Keratinocyte (primary cell): ENCODE measurements at regions not wholly inside any gene's neighbourhood (a gene's known extent, or its start where the extent isn't known, plus 50 kb on each side); places are given as distances from the start of the nearest gene placed in this dataset.

Experiments
- DNase-seq: peaks from one replicate; pipeline ENCODE4 v3.0.0-alpha.2; 2011; ENCODE audit warnings: low read depth, missing footprints, low spot score
- FAIRE-seq: peaks from 2 replicates; lab custom pipeline; 2011; peaks lifted over from hg19 to GRCh38; lab: Jason Lieb, UNC
- H2AFZ ChIP-seq: 2 replicates; pipeline ENCODE4 v1.6.0; 2012; ENCODE audit warnings: low read length, control low read depth, inconsistent platforms; ENCODE audit not compliant: control insufficient read depth
- H3K27ac ChIP-seq: 2 replicates; pipeline ENCODE4 v1.5.1; 2011; ENCODE audit warnings: low read length; ENCODE audit not compliant: control insufficient read depth, insufficient read depth
- H3K27me3 ChIP-seq: 3 replicates; pipeline ENCODE4 v1.6.0; 2011; ENCODE audit warnings: low read length; ENCODE audit not compliant: control insufficient read depth, insufficient read depth; ENCODE audit errors: extremely low read depth
- H3K36me3 ChIP-seq, 2 experiments: 2 replicates in 1 of 2; 3 replicates in 1 of 2; pipeline ENCODE4 v1.5.1; 2011; ENCODE audit warnings: low read length in 2 of 2, mild to moderate bottlenecking in 1 of 2; ENCODE audit not compliant: control insufficient read depth in 2 of 2, insufficient read depth in 2 of 2; ENCODE audit errors: extremely low read depth in 1 of 2
- H3K4me1 ChIP-seq: 3 replicates; pipeline ENCODE4 v1.5.1; 2011; ENCODE audit warnings: low read length; ENCODE audit not compliant: control insufficient read depth, insufficient read depth; ENCODE audit errors: extremely low read depth
- H3K4me2 ChIP-seq: 3 replicates; pipeline ENCODE4 v1.6.0; 2011; ENCODE audit warnings: low read depth, low read length; ENCODE audit not compliant: control insufficient read depth, insufficient read depth; ENCODE audit errors: extremely low read depth
- H3K4me3 ChIP-seq, 3 experiments: fragments of 200-600 bp in 1 of 3; sonication (generic) in 1 of 3; 2 replicates in 2 of 3; 3 replicates in 1 of 3; pipeline ENCODE4 v1.5.1; 2011 to 2016; ENCODE audit warnings: low read length in 3 of 3, mild to moderate bottlenecking in 3 of 3, control low read depth in 2 of 3, inconsistent platforms in 1 of 3, low read depth in 1 of 3, mixed read lengths in 1 of 3, mixed run types in 1 of 3, moderate library complexity in 1 of 3; ENCODE audit not compliant: control insufficient read depth in 2 of 3, insufficient read depth in 2 of 3; ENCODE audit errors: extremely low read depth in 1 of 3
- H3K79me2 ChIP-seq: 2 replicates; pipeline ENCODE4 v1.6.0; 2012; ENCODE audit warnings: low read length; ENCODE audit not compliant: control insufficient read depth, insufficient read depth
- H3K9ac ChIP-seq: 3 replicates; pipeline ENCODE4 v1.6.0; 2011; ENCODE audit warnings: low read length; ENCODE audit not compliant: control insufficient read depth, insufficient read depth; ENCODE audit errors: extremely low read depth
- H3K9me1 ChIP-seq: 3 replicates; pipeline ENCODE4 v1.6.0; 2011; ENCODE audit warnings: low read length; ENCODE audit not compliant: control insufficient read depth, insufficient read depth; ENCODE audit errors: extremely low read depth
- H3K9me3 ChIP-seq: 2 replicates; pipeline ENCODE4 v1.5.1; 2012; ENCODE audit warnings: low read depth, low read length; ENCODE audit not compliant: control insufficient read depth
- H4K20me1 ChIP-seq: 3 replicates; pipeline ENCODE4 v1.6.0; 2011; ENCODE audit warnings: low read length; ENCODE audit not compliant: control insufficient read depth, insufficient read depth; ENCODE audit errors: extremely low read depth
- EZH2 ChIP-seq: IDR thresholded peaks from one replicate; pipeline ENCODE4 v1.6.1; 2012; ENCODE audit warnings: inconsistent platforms, mild to moderate bottlenecking, low read length, moderate library complexity
- dilution Hi-C: fragments of 300-500 bp; cut with MboI; formaldehyde crosslinking; loops from one replicate; pipeline ENCODE4 v1.7.0; 2020; ENCODE audit warnings: low sequenced_read_pairs; ENCODE audit not compliant: extremely low pct_ligation_motif_present
- TF ChIP-seq, protein P1 (sequence below), 3 experiments: IDR thresholded peaks in 1 of 3; conservative IDR thresholded peaks in 1 of 3; optimal IDR thresholded peaks in 1 of 3; 2 replicates in 2 of 3; 3 replicates in 1 of 3; pipeline versions ENCODE3 to v1.5.1; 2011; ENCODE audit warnings: low read length in 3 of 3, mild to moderate bottlenecking in 3 of 3, moderate library complexity in 2 of 3, control low read depth in 1 of 3, inconsistent platforms in 1 of 3; ENCODE audit not compliant: insufficient read depth in 2 of 3; ENCODE audit errors: extremely low read depth in 1 of 3

GRCh38 chr4:53775381-53775780 is 184.1 kb upstream of the LNX1 start:
- Histone ChIP-seq H4K20me1 (no peaks in the 10 kb centered on the region), H3K79me2 (no peaks in the 10 kb centered on the region), H3K9me1 (no peaks in the 10 kb centered on the region), H3K4me1 (no peaks in the 10 kb centered on the region), H3K9ac (no peak overlapping the region), H3K27me3 (no peaks in the 10 kb centered on the region), H3K27ac (no peak overlapping the region), H3K9me3 (no peaks in the 10 kb centered on the region), H3K36me3 (no peaks in the 10 kb centered on the region), H2AFZ (no peak overlapping the region), H3K4me2 (no peak overlapping the region), H3K4me3 (no peak overlapping the region)
- dilution Hi-C loops = no loop called here
- FAIRE-seq (no peak), DNase-seq (no peak)
- no peak for TF ChIP-seq EZH2
- TF ChIP-seq, protein P1, sequence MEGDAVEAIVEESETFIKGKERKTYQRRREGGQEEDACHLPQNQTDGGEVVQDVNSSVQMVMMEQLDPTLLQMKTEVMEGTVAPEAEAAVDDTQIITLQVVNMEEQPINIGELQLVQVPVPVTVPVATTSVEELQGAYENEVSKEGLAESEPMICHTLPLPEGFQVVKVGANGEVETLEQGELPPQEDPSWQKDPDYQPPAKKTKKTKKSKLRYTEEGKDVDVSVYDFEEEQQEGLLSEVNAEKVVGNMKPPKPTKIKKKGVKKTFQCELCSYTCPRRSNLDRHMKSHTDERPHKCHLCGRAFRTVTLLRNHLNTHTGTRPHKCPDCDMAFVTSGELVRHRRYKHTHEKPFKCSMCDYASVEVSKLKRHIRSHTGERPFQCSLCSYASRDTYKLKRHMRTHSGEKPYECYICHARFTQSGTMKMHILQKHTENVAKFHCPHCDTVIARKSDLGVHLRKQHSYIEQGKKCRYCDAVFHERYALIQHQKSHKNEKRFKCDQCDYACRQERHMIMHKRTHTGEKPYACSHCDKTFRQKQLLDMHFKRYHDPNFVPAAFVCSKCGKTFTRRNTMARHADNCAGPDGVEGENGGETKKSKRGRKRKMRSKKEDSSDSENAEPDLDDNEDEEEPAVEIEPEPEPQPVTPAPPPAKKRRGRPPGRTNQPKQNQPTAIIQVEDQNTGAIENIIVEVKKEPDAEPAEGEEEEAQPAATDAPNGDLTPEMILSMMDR (optimal IDR thresholded peaks at IDR 0.05 in 1 of 3, IDR thresholded peaks at IDR 0.05 in 1 of 3, conservative IDR thresholded peaks at IDR 0.05 in 1 of 3; ENCODE audit: extremely low read depth in 1 of 3, insufficient read depth in 2 of 3, low read length in 3 of 3) = no peak

DNA sequence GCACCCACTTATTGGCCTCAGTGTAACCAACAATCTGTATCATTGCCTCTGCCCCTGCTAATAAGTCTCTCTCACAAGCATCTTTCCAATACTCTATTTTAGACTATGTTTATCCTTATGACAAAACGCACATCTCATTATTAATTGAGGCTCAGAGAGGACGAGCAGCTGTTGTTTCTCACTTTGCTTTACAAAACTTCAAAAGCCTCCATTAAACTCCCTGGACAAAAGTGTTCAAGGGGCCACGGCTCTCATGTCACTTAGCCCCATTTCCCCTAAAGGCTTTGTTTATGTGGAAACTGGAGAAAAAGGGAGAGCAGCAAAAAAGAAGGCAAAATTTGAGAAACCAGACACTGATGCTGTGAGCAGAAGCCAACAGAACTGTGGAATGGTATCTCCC is 180.0 kb upstream of the LNX1 start:
- dilution Hi-C loops = no loop called here
- Histone ChIP-seq H3K27ac (no peak overlapping the region), H2AFZ (no peak overlapping the region)

More for the DNA sequence above, 180.0 kb upstream of the LNX1 start:
- H3K9ac ChIP-seq = no peak overlapping the region
- no peaks in the 10 kb centered on the region for H3K36me3 ChIP-seq
- DNase-seq (no peak), FAIRE-seq (no peak)
- H3K4me1 ChIP-seq = no peaks in the 10 kb centered on the region
- H3K9me3 ChIP-seq = no peaks in the 10 kb centered on the region
- H3K27me3 ChIP-seq = no peaks in the 10 kb centered on the region
- H4K20me1 ChIP-seq = no peaks in the 10 kb centered on the region
- TF ChIP-seq, protein P1 (optimal IDR thresholded peaks at IDR 0.05 in 1 of 3, IDR thresholded peaks at IDR 0.05 in 1 of 3, conservative IDR thresholded peaks at IDR 0.05 in 1 of 3; ENCODE audit: extremely low read depth in 1 of 3, insufficient read depth in 2 of 3, low read length in 3 of 3) = no peak
- TF ChIP-seq EZH2 = no peak
- H3K79me2 ChIP-seq = no peaks in the 10 kb centered on the region
- no peak overlapping the region for H3K4me3 ChIP-seq
- H3K9me1 ChIP-seq = no peaks in the 10 kb centered on the region
- H3K4me2 ChIP-seq = no peak overlapping the region
